ENCODE measurements at regions not wholly inside any gene's neighbourhood (a gene's known extent, or its start where the extent isn't known, plus 50 kb on each side); places are given as distances from the start of the nearest gene placed in this dataset.

- H3K4me3 ChIP-seq: no peak overlapping the region
- no peaks in the 10 kb centered on the region for H3K27me3 ChIP-seq
- intact Hi-C loops (cut with DNase I): no loop called here
- 44 to 55% (median 48%) methylated on average over 2 of the region's 2 CpGs for WGBS, 3 donors
- DNase-seq: no peak
- no peaks in the 10 kb centered on the region for H3K36me3 ChIP-seq
- no peaks in the 10 kb centered on the region for H3K4me1 ChIP-seq (ENCODE audit: insufficient read depth)
- H3K27ac ChIP-seq: no peak overlapping the region
- TF ChIP-seq EP300 (IDR thresholded peaks at IDR 0.05): no peak
- no peak for TF ChIP-seq POLR2A (IDR thresholded peaks at IDR 0.05)
- no peak for TF ChIP-seq CTCF (IDR thresholded peaks at IDR 0.05)
- H3K9me3 ChIP-seq: no peaks in the 10 kb centered on the region
Observed at GRCh38 chr9:25029743-25030142, 484.0 kb upstream of the IZUMO3 start.

GRCh38 chr9:25025686-25026085 lies 480.0 kb upstream of the IZUMO3 start:
- no peaks in the 10 kb centered on the region for H3K36me3 ChIP-seq
- no peaks in the 10 kb centered on the region for H3K9me3 ChIP-seq
- no peaks in the 10 kb centered on the region for H3K27me3 ChIP-seq
- no peak overlapping the region for H3K4me3 ChIP-seq
- H3K27ac ChIP-seq: no peak overlapping the region
- intact Hi-C loops (cut with DNase I): no loop called here
- no peak for DNase-seq
- TF ChIP-seq CTCF (IDR thresholded peaks at IDR 0.05) (no peak), EP300 (IDR thresholded peaks at IDR 0.05) (no peak), POLR2A (IDR thresholded peaks at IDR 0.05) (no peak)
- 88 to 89% (median 89%) methylated on average over 9 of the region's 9 CpGs for WGBS, 3 donors
- no peaks in the 10 kb centered on the region for H3K4me1 ChIP-seq (ENCODE audit: insufficient read depth)

GRCh38 chr9:25025156-25025555 lies 479.5 kb upstream of the IZUMO3 start:
- H3K4me3 ChIP-seq: no peak overlapping the region
- 78 to 85% (median 84%) methylated on average over 5 of the region's 5 CpGs for WGBS, 3 donors
- no peak overlapping the region for H3K27ac ChIP-seq
- intact Hi-C loops (cut with DNase I): no loop called here
- no peaks in the 10 kb centered on the region for H3K27me3 ChIP-seq
- no peak for DNase-seq
- H3K9me3 ChIP-seq: no peaks in the 10 kb centered on the region
- TF ChIP-seq EP300 (IDR thresholded peaks at IDR 0.05): no peak
- no peak for TF ChIP-seq POLR2A (IDR thresholded peaks at IDR 0.05)
- TF ChIP-seq CTCF (IDR thresholded peaks at IDR 0.05): no peak
- H3K36me3 ChIP-seq: no peaks in the 10 kb centered on the region
- H3K4me1 ChIP-seq (ENCODE audit: insufficient read depth): no peaks in the 10 kb centered on the region

GRCh38 chr9:25017779-25018178 lies 472.1 kb upstream of the IZUMO3 start:
- H3K9me3 ChIP-seq: no peaks in the 10 kb centered on the region
- no peak for DNase-seq
- 88 to 95% (median 93%) methylated on average over 1 of the region's 1 CpG for WGBS, 3 donors
- intact Hi-C loops (cut with DNase I): no loop called here
- H3K4me1 ChIP-seq (ENCODE audit: insufficient read depth): no peaks in the 10 kb centered on the region
- H3K36me3 ChIP-seq: no peaks in the 10 kb centered on the region
- H3K27ac ChIP-seq: no peak overlapping the region
- TF ChIP-seq EP300 (IDR thresholded peaks at IDR 0.05) (no peak), POLR2A (IDR thresholded peaks at IDR 0.05) (no peak), CTCF (IDR thresholded peaks at IDR 0.05) (no peak)
- H3K4me3 ChIP-seq: no peak overlapping the region
- no peaks in the 10 kb centered on the region for H3K27me3 ChIP-seq
